CD8-positive, alpha-beta memory T cell (primary cell): ENCODE measurements at regions not wholly inside any gene's neighbourhood (a gene's known extent, or its start where the extent isn't known, plus 50 kb on each side); places are given as distances from the start of the nearest gene placed in this dataset.

ENCODE experiments used
- CTCF ChIA-PET: fragments of 350-600 bp; sonication (Branson Sonifier 250); formaldehyde crosslinking; loops from one replicate; lab custom pipeline; 2021; ENCODE audit warnings: antibody characterized with exemption; lab: Charles Lee
- POLR2A ChIA-PET: fragments of 350-600 bp; sonication (Branson Sonifier 250); formaldehyde crosslinking; loops from one replicate; lab custom pipeline; 2021; ENCODE audit warnings: antibody characterized with exemption; lab: Charles Lee
- DNase-seq, 5 donors: peaks; one replicate each; pipeline versions ENCODE4 v3.0.0 to v3.0.0-alpha.2; 2020 to 2022; ENCODE audit warnings: mixed read lengths in 1 of 5
- H3K27ac ChIP-seq: one replicate; pipeline ENCODE4 v1.7.0; 2013; ENCODE audit warnings: low read depth, mild to moderate bottlenecking, low read length, moderate library complexity
- H3K27me3 ChIP-seq: 2 replicates; pipeline ENCODE4 v1.7.0; 2013; ENCODE audit warnings: low read length, mild to moderate bottlenecking; ENCODE audit not compliant: insufficient read depth, poor library complexity, severe bottlenecking
- H3K36me3 ChIP-seq: 2 replicates; pipeline ENCODE4 v1.7.0; 2013; ENCODE audit warnings: mild to moderate bottlenecking, low read length, moderate library complexity; ENCODE audit not compliant: insufficient read depth
- H3K4me1 ChIP-seq: 2 replicates; pipeline ENCODE4 v1.7.0; 2013; ENCODE audit warnings: mild to moderate bottlenecking, low read length, moderate library complexity; ENCODE audit not compliant: insufficient read depth
- H3K4me3 ChIP-seq: 2 replicates; pipeline ENCODE4 v1.7.0; 2013; ENCODE audit warnings: mild to moderate bottlenecking, low read length
- H3K9me3 ChIP-seq: 2 replicates; pipeline ENCODE4 v1.7.0; 2013; ENCODE audit warnings: mild to moderate bottlenecking, low read length
- H3K27ac Mint-ChIP-seq, 8 donors: one replicate each; pipeline ENCODE4 v1.8.0; 2020 to 2021; ENCODE audit warnings: mixed read lengths in 8 of 8, mild to moderate bottlenecking in 6 of 8, inconsistent platforms in 3 of 8, moderate library complexity in 3 of 8
- H3K27me3 Mint-ChIP-seq, 2 donors: one replicate each; pipeline ENCODE4 v1.8.0; 2020 to 2021; ENCODE audit warnings: mixed read lengths in 2 of 2, mild to moderate bottlenecking in 1 of 2, moderate library complexity in 1 of 2
- H3K36me3 Mint-ChIP-seq, 3 donors: one replicate each; pipeline ENCODE4 v1.8.0; 2020 to 2021; ENCODE audit warnings: mixed read lengths in 3 of 3, inconsistent platforms in 1 of 3, mild to moderate bottlenecking in 1 of 3
- H3K4me1 Mint-ChIP-seq, 3 donors: one replicate each; pipeline ENCODE4 v1.8.0; 2020 to 2021; ENCODE audit warnings: mixed read lengths in 3 of 3, inconsistent platforms in 1 of 3, mild to moderate bottlenecking in 1 of 3
- H3K4me3 Mint-ChIP-seq, 7 donors: one replicate each; pipeline ENCODE4 v1.8.0; 2020 to 2021; ENCODE audit warnings: mixed read lengths in 7 of 7, mild to moderate bottlenecking in 6 of 7, moderate library complexity in 4 of 7, inconsistent platforms in 2 of 7
- H3K9me3 Mint-ChIP-seq, 5 donors: one replicate each; pipeline ENCODE4 v1.8.0; 2020 to 2022; ENCODE audit warnings: mixed read lengths in 5 of 5, mild to moderate bottlenecking in 3 of 5, moderate library complexity in 2 of 5, inconsistent platforms in 1 of 5

DNA sequence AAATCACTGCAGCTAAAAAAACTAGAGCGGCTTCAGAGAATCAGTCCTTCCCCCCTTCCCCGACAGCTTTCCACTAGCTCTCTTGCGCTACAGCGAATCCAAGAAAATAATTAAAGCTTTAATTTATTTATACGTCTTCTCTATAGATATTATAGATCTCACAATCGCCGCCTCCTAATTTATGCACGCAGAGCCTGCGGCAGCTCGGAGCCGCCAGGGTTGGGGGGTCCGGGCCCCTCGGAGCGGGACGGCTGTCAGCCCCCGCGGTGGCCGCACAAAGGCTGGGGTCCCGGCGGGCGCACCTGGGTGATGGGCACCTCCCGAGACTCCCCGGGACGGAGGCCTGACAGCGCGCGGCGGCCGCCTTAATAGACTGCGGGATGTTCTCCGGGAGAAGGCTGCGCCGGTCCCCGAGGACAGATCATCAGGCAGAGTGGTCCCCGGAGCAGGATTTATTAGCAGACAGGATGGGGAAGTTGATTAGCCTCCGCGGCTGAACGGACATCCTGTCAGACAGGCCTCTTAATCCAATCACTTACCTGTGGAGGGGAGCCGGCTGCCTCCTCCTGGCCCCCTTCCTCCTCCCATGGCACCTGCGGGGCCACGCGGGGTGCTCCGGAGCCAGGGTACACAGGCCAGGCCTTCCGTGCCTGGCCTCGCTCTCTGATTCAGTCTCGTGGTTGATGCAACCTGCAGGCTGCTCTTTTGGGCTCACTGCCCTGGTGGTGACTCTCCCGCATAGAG lies 166.8 kb downstream of the MELK start:
- H3K27me3 ChIP-seq, result peaks cover 10% of the 10 kb centered on the region
- peaks cover 2 to 6% (median 6%) of the 10 kb centered on the region in 3 donors for H3K4me1 Mint-ChIP-seq
- no peak overlapping the region for H3K27ac ChIP-seq
- no peaks in the 10 kb centered on the region for H3K4me1 ChIP-seq
- no peak for DNase-seq
- no peaks in the 10 kb centered on the region for H3K9me3 ChIP-seq
- H3K9me3 Mint-ChIP-seq, result no peaks in the 10 kb centered on the region
- H3K36me3 Mint-ChIP-seq, result peaks cover 0 to 8% (median 0%) of the 10 kb centered on the region in 3 donors
- no peak overlapping the region for H3K27ac Mint-ChIP-seq
- H3K36me3 ChIP-seq, result no peaks in the 10 kb centered on the region
- ChIA-PET POLR2A (no interaction called here), CTCF (no interaction called here)
- H3K27me3 Mint-ChIP-seq, result peaks cover 49 to 62% of the 10 kb centered on the region in 2 donors
- peak overlapping the region in 2 of 7 donors; percentile 36 to 68 for H3K4me3 Mint-ChIP-seq
- H3K4me3 ChIP-seq, result no peak overlapping the region

DNA sequence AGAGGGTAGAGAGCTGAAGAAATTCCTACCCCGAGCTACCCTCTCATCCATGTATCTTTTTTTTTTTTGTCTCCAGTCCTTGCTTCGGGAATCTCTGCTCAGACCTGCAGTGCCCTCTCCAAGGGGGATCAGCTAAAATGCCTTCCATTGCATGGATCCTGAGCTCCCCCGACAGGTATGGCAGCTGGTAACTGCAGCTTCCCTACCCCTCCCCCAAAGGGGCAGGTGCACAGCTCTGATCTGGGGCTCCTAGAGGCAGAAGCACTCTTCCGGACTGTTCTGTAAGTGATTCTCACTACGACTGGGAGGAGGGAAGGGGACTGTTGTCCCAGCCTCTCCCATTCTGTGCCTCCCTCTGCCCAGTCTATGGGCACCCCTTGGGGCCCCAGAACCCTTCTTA lies 169.6 kb downstream of the MELK start:
- Histone ChIP-seq H3K4me1 (no peaks in the 10 kb centered on the region), H3K36me3 (no peaks in the 10 kb centered on the region), H3K9me3 (no peaks in the 10 kb centered on the region), H3K4me3 (no peak overlapping the region), H3K27ac (no peak overlapping the region), H3K27me3 (peaks cover 14% of the 10 kb centered on the region)
- Mint-ChIP-seq H3K4me3 (no peak overlapping the region), H3K9me3 (peaks cover 0 to 2% (median 0%) of the 10 kb centered on the region in 5 donors), H3K36me3 (peaks cover 0 to 8% (median 0%) of the 10 kb centered on the region in 3 donors), H3K27me3 (peaks cover 40 to 75% of the 10 kb centered on the region in 2 donors), H3K4me1 (peaks cover 2 to 6% (median 6%) of the 10 kb centered on the region in 3 donors), H3K27ac (no peak overlapping the region)
- ChIA-PET POLR2A (no interaction called here), CTCF (no interaction called here)
- DNase-seq, result no peak

- ChIA-PET POLR2A (no interaction called here), CTCF (interaction anchor here (1.1 kb wide), 1 partner anchor 16 kb away, joined by 3 read pairs; no protein-coding TSS in a partner anchor)
- Mint-ChIP-seq H3K27ac (no peak overlapping the region), H3K36me3 (peaks cover 0 to 8% (median 0%) of the 10 kb centered on the region in 3 donors), H3K9me3 (peaks cover 0 to 2% (median 0%) of the 10 kb centered on the region in 5 donors), H3K27me3 (peaks cover 49 to 84% of the 10 kb centered on the region in 2 donors), H3K4me3 (no peak overlapping the region), H3K4me1 (peaks cover 2 to 6% (median 6%) of the 10 kb centered on the region in 3 donors)
- no peak for DNase-seq
- H3K27ac ChIP-seq, result no peak overlapping the region
- peaks cover 18% of the 10 kb centered on the region for H3K27me3 ChIP-seq
- no peaks in the 10 kb centered on the region for H3K36me3 ChIP-seq
- H3K4me1 ChIP-seq, result no peaks in the 10 kb centered on the region
- H3K9me3 ChIP-seq, result no peaks in the 10 kb centered on the region
- H3K4me3 ChIP-seq, result no peak overlapping the region
Observed at GRCh38 chr9:36744678-36745077, 172.0 kb downstream of the MELK start.

- Mint-ChIP-seq H3K9me3 (peaks cover 0 to 2% (median 0%) of the 10 kb centered on the region in 5 donors), H3K36me3 (peaks cover 0 to 4% (median 0%) of the 10 kb centered on the region in 3 donors), H3K27ac (no peak overlapping the region), H3K4me1 (no peaks in the 10 kb centered on the region), H3K4me3 (no peak overlapping the region), H3K27me3 (peaks cover 42 to 80% of the 10 kb centered on the region in 2 donors)
- Histone ChIP-seq H3K36me3 (no peaks in the 10 kb centered on the region), H3K4me1 (no peaks in the 10 kb centered on the region), H3K27me3 (peaks cover 8% of the 10 kb centered on the region), H3K4me3 (no peak overlapping the region), H3K27ac (no peak overlapping the region), H3K9me3 (no peaks in the 10 kb centered on the region)
- CTCF ChIA-PET, result no interaction called here
- no peak for DNase-seq
- POLR2A ChIA-PET, result no interaction called here
Observed at GRCh38 chr9:36745977-36746376, 173.3 kb downstream of the MELK start.

- POLR2A ChIA-PET, result no interaction called here
- peak overlapping the region in 1 of 8 donors; percentile 15 for H3K27ac Mint-ChIP-seq
- no peaks in the 10 kb centered on the region for H3K4me1 ChIP-seq
Observed at GRCh38 chr9:36746415-36746814, 173.7 kb downstream of the MELK start.

DNA sequence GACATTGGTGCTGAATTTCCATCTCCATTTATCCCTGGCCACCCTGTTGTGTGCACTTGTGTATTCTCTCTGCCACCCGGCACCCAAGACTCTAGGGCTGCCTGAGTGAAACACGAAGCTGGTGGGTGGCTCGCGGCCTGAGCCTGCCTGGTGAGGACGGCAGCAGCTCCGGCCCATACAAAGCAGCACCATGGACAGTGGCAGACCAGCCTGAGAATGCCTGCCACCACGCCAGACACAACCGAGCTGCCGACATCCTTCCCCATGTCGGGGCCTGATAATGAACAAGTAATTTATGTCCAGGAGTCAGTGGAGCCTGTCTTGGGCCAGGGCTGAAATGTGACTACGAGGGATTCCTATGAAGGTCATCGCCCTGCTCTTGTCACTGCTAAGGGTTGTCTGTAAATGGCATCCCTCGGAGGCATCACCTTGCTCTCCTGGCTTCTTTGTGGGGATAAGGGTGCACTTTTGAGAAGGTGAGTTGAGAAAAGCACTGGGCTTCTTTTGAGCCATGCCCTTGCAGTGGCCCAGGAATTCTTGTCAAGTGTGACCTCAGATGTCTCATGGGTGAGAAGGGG lies 175.7 kb downstream of the MELK start:
- CTCF ChIA-PET, result no interaction called here
- POLR2A ChIA-PET, result no interaction called here
- DNase-seq, result peak in 1 of 5 donors; percentile 6
- Mint-ChIP-seq H3K9me3 (peaks cover 0 to 2% (median 0%) of the 10 kb centered on the region in 5 donors), H3K36me3 (no peaks in the 10 kb centered on the region), H3K27me3 (peaks cover 47 to 77% of the 10 kb centered on the region in 2 donors), H3K27ac (no peak overlapping the region), H3K4me3 (no peak overlapping the region), H3K4me1 (no peaks in the 10 kb centered on the region)
- H3K36me3 ChIP-seq, result no peaks in the 10 kb centered on the region
- no peak overlapping the region for H3K4me3 ChIP-seq
- no peaks in the 10 kb centered on the region for H3K4me1 ChIP-seq
- H3K27me3 ChIP-seq, result peaks cover 8% of the 10 kb centered on the region
- H3K9me3 ChIP-seq, result no peaks in the 10 kb centered on the region
- H3K27ac ChIP-seq, result no peak overlapping the region

More at GRCh38 chr9:36746415-36746814, 173.7 kb downstream of the MELK start:
- Mint-ChIP-seq H3K9me3 (peaks cover 0 to 2% (median 0%) of the 10 kb centered on the region in 5 donors), H3K4me3 (no peak overlapping the region), H3K4me1 (no peaks in the 10 kb centered on the region), H3K36me3 (peaks cover 0 to 2% (median 0%) of the 10 kb centered on the region in 3 donors), H3K27me3 (peaks cover 46 to 80% of the 10 kb centered on the region in 2 donors)
- CTCF ChIA-PET, result no interaction called here
- Histone ChIP-seq H3K4me3 (no peak overlapping the region), H3K27me3 (peaks cover 8% of the 10 kb centered on the region), H3K27ac (no peak overlapping the region), H3K36me3 (no peaks in the 10 kb centered on the region), H3K9me3 (no peaks in the 10 kb centered on the region)
- DNase-seq, result no peak

DNA sequence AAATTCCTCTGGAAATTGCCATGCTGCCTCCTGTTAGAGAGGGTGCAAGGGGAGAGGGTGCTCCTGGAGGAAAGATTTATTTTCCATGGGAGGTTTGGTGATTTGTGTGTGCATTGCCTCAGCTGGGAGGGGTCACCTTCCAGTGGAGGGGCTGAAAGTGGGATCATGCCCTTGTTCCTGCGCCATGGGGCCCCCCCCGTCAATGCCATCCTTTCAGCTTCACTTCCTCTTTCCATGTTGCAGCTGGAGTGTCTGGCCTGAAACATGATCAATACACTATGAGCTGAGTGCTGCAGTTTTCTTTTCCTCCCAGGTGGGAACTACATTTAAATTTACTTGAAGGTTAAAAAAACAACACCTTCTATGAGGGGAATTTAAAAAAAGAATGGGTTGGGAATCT lies 176.8 kb downstream of the MELK start:
- H3K27ac ChIP-seq, result no peak overlapping the region
- Mint-ChIP-seq H3K4me1 (no peaks in the 10 kb centered on the region), H3K27ac (no peak overlapping the region), H3K9me3 (peaks cover 0 to 2% (median 0%) of the 10 kb centered on the region in 5 donors), H3K27me3 (peaks cover 47 to 79% of the 10 kb centered on the region in 2 donors), H3K4me3 (no peak overlapping the region), H3K36me3 (no peaks in the 10 kb centered on the region)
- no peak for DNase-seq
- CTCF ChIA-PET, result no interaction called here
- POLR2A ChIA-PET, result no interaction called here
- no peaks in the 10 kb centered on the region for H3K36me3 ChIP-seq
- no peak overlapping the region for H3K4me3 ChIP-seq
- no peaks in the 10 kb centered on the region for H3K4me1 ChIP-seq
- H3K9me3 ChIP-seq, result no peaks in the 10 kb centered on the region
- peaks cover 8% of the 10 kb centered on the region for H3K27me3 ChIP-seq

- Mint-ChIP-seq H3K4me1 (no peaks in the 10 kb centered on the region), H3K36me3 (no peaks in the 10 kb centered on the region), H3K4me3 (no peak overlapping the region), H3K9me3 (peaks cover 0 to 2% (median 0%) of the 10 kb centered on the region in 5 donors), H3K27me3 (peaks cover 54 to 87% of the 10 kb centered on the region in 2 donors), H3K27ac (no peak overlapping the region)
- Histone ChIP-seq H3K36me3 (no peaks in the 10 kb centered on the region), H3K4me3 (no peak overlapping the region), H3K9me3 (no peaks in the 10 kb centered on the region), H3K27me3 (peaks cover 8% of the 10 kb centered on the region), H3K27ac (no peak overlapping the region), H3K4me1 (no peaks in the 10 kb centered on the region)
- ChIA-PET CTCF (no interaction called here), POLR2A (no interaction called here)
- DNase-seq, result no peak
Observed at GRCh38 chr9:36750630-36751029, 177.9 kb downstream of the MELK start.
